HG02610 (cell line): ENCODE measurements at regions not wholly inside any gene's neighbourhood (a gene's known extent, or its start where the extent isn't known, plus 50 kb on each side); places are given as distances from the start of the nearest gene placed in this dataset.
"Not testable (repeated sequence)": the region's sequence is repeated elsewhere in the genome, so short reads cannot be mapped to it uniquely, and the experiment has no call there.

Source experiments
- ATAC-seq: cut with Tn5 transposase; IDR thresholded peaks from one replicate; pipeline ENCODE4 v1.9.1; 2021; ENCODE audit warnings: mild to moderate bottlenecking, moderate library complexity; ENCODE audit not compliant: unreplicated experiment

- no peak for ATAC-seq
These were observed 327.7 kb downstream of the PTPRC start for GRCh38 chr1:198966519-198966918.

- ATAC-seq, result no peak
These were observed 328.7 kb downstream of the PTPRC start for GRCh38 chr1:198967566-198967965.

GRCh38 chr1:198968866-198969265 is 330.0 kb downstream of the PTPRC start:
- ATAC-seq, result no peak

- no peak for ATAC-seq
These were observed 331.1 kb downstream of the PTPRC start for GRCh38 chr1:198969981-198970380.

GRCh38 chr1:198970916-198971315 is 332.1 kb downstream of the PTPRC start:
- ATAC-seq, result no peak

GRCh38 chr1:198977909-198978308 is 339.1 kb downstream of the PTPRC start:
- ATAC-seq, result no peak

GRCh38 chr1:198978523-198978922 is 339.7 kb downstream of the PTPRC start:
- ATAC-seq, result no peak

- ATAC-seq, result no peak
These were observed 347.2 kb downstream of the PTPRC start for GRCh38 chr1:198986036-198986435.

- no peak for ATAC-seq
These were observed 347.6 kb downstream of the PTPRC start for GRCh38 chr1:198986442-198986841.

GRCh38 chr1:199002661-199003060 is 363.8 kb downstream of the PTPRC start:
- no peak for ATAC-seq

GRCh38 chr1:199007423-199007822 is 368.6 kb downstream of the PTPRC start:
- ATAC-seq, result no peak

- ATAC-seq, result peak; percentile 78
These were observed 370.6 kb downstream of the PTPRC start for GRCh38 chr1:199009447-199009846.

- no peak for ATAC-seq
These were observed 371.7 kb downstream of the PTPRC start for GRCh38 chr1:199010492-199010891.

- no peak for ATAC-seq
These were observed 372.1 kb downstream of the PTPRC start for GRCh38 chr1:199010933-199011332.

GRCh38 chr1:199015799-199016198 is 377.0 kb downstream of the PTPRC start:
- no peak for ATAC-seq

GRCh38 chr1:199018471-199019135 is 379.8 kb downstream of the PTPRC start:
- ATAC-seq, result no peak

- ATAC-seq, result no peak
These were observed 381.2 kb downstream of the PTPRC start for GRCh38 chr1:199020051-199020450.

GRCh38 chr1:199020904-199021303 is 382.1 kb downstream of the PTPRC start:
- ATAC-seq, result peak; percentile 39

GRCh38 chr1:199029401-199029800 is 390.6 kb downstream of the PTPRC start:
- no peak for ATAC-seq

GRCh38 chr1:199029855-199030254 is 391.0 kb downstream of the PTPRC start:
- no peak for ATAC-seq

GRCh38 chr1:199030541-199030940 is 391.7 kb downstream of the PTPRC start:
- not testable (repeated sequence) for ATAC-seq

- not testable (repeated sequence) for ATAC-seq
These were observed 392.3 kb downstream of the PTPRC start for GRCh38 chr1:199031170-199031569.

GRCh38 chr1:199032479-199032878 is 393.6 kb downstream of the PTPRC start:
- not testable (repeated sequence) for ATAC-seq
